Coronary artery (tissue), 2 donors: ENCODE measurements at regions not wholly inside any gene's neighbourhood (a gene's known extent, or its start where the extent isn't known, plus 50 kb on each side); places are given as distances from the start of the nearest gene placed in this dataset.

ENCODE experiments used
- DNase-seq: peaks from one replicate; pipeline ENCODE4 v3.0.0-alpha.2; 2017; ENCODE audit warnings: low spot score
- H3K27ac ChIP-seq, 2 donors: fragments of 200-600 bp; sonication (generic); one replicate each; pipeline ENCODE4 v1.5.1; 2016 to 2019
- H3K4me3 ChIP-seq: fragments of 200-600 bp; sonication (generic); 2 replicates; pipeline ENCODE4 v1.5.1; 2016; ENCODE audit warnings: mild to moderate bottlenecking, moderate library complexity
- TF ChIP-seq, protein P1 (sequence below): fragments of 200-600 bp; sonication (generic); IDR thresholded peaks from one replicate; pipeline ENCODE4 v1.5.1; 2019; ENCODE audit warnings: antibody characterized with exemption

DNA sequence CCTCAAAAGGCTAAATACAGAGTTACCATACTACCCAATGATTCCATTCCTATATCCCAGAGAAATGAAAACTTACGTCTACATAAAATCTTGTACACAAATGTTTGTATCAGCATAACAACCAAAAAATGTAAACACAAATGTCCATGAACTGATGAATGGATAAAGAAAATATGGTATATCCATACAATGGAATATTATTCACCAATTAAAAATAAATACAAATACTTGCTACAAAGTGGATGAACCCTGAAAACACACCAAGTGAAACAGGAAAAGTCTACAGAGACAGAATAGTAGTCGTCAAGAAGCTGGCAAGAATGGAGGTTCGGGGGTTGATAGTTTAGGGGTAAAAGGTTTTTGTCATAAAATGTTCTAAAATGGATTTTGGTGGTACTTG is 54.0 kb upstream of the ANKRD28 start:
- Histone ChIP-seq H3K4me3 (no peak overlapping the region), H3K27ac (no peak overlapping the region)
- TF ChIP-seq, protein P1, sequence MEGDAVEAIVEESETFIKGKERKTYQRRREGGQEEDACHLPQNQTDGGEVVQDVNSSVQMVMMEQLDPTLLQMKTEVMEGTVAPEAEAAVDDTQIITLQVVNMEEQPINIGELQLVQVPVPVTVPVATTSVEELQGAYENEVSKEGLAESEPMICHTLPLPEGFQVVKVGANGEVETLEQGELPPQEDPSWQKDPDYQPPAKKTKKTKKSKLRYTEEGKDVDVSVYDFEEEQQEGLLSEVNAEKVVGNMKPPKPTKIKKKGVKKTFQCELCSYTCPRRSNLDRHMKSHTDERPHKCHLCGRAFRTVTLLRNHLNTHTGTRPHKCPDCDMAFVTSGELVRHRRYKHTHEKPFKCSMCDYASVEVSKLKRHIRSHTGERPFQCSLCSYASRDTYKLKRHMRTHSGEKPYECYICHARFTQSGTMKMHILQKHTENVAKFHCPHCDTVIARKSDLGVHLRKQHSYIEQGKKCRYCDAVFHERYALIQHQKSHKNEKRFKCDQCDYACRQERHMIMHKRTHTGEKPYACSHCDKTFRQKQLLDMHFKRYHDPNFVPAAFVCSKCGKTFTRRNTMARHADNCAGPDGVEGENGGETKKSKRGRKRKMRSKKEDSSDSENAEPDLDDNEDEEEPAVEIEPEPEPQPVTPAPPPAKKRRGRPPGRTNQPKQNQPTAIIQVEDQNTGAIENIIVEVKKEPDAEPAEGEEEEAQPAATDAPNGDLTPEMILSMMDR: no peak
- DNase-seq: no peak

DNA sequence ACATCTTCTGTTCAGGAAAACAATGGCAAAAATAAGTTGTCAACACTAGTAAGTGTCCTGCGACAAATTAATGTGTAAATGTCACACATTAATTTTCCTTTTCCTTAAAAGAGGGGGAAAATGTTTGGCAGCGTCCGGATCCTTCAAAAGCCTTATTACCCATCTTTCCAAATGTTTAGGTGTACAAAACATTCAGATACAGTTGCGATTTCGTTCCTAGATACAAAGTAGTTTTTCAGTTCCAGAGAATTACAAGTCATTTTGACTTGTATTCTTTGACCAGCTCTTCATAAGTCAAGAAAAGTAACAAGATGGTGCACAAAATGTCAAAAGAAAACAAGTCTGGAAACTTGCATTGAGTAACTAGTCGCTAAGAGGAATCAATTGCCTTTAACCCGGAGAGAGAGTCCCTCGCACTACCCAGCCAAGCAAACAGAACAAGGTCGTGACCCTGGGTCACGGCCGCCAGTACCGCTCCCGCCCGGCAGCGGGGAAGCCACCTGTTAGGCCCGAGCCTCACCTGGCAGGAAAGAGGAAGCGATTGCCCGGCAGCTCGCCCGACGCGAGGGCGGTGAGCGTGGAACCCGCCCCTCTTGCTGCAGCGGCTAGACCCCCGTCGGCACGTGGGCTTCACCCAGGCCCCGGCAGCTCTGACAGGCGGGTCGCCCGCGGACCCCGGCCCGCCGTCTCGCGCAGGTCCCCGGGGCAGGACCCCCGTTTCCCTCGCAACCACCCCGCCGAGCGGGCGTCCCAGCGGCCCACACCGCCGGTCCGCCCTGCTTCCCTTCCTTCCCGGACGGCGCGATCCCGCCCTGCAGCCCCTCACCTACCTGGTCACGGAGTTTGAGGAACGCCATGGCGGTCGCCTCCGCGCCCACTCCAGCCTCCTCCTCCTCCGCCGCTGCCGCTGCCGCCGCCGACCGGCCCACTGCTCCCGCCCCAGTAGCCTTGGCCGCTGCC is 61.0 kb upstream of the ANKRD28 start:
- H3K4me3 ChIP-seq: peak overlapping the region; percentile 97
- DNase-seq: no peak
- TF ChIP-seq, protein P1: no peak
- H3K27ac ChIP-seq: peak overlapping the region; percentile 38 to 80

DNA sequence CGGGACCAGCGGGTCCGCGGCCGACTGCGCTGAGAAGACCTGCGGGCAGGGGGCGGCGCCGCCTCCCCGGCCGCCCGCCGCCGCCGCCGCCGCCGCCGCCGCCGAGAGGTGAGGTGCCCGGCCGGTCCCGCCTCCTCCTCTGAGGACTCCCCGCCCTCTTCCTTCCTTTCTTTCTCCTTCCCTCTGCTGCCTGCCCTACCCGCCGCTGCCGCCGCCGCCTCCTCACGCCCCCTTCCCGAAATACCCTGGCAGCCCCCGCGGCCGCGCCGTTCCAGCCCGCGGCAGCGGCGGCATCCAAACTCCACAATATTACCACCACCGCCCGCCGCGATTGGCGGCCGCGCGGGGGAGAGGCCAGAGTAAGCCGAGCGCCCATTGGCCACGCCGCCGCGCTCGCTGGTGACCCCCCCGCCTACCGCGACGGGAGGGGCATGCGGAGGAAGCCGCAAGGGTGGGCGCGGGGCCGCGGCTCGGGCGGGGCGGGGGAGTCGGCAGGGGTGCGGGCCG is 61.8 kb upstream of the ANKRD28 start:
- Histone ChIP-seq H3K27ac (peak overlapping the region; percentile 52 to 80), H3K4me3 (peak overlapping the region; percentile 97)
- TF ChIP-seq, protein P1: no peak
- DNase-seq: peak; percentile 84

DNA sequence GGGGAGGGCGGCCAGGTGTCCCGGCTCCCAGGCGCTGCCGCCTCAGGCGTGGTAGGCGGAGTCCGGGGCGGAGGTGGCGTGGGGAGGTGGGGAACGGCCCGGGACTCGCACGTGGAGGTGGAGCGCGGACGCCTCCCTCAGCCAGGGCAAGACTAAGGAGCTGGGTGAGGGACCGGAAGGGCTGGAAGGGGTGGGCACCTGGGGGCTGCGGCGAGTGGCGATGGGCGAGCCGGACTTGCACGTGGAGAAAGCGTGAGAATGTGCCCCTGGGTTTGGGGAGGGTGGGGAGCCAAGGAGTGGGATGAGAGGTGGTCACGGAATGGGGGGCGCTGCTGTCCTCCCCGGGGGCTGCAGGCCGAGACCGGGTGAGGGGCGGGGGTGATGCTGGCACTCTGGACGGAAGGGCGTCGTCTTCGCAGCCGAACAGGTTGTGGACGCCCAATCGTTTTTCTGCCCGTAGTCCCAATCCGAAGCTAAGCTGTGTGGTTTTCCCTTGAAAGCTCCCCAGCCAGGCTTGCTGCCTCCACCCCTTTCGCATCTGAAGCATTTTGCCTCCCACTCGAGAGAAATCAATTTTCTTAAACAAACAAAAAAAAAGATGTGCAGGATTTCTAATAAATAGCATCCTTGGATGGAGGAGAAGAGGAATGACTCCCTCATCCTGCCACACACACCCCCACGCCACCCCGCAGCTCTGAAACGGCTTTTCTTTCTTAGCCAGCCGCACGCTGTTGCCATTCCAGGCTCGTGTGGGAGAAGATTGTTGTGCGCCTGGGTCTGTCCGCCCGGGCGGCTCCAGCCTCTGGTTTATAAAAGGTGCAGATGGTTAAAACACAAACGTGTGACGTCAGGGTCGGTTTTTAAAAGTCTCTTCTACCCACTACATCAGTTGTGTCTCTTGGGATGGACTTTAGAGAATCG is 62.5 kb upstream of the ANKRD28 start:
- peak overlapping the region; percentile 97 for H3K4me3 ChIP-seq
- peak overlapping the region; percentile 52 to 80 for H3K27ac ChIP-seq
- TF ChIP-seq, protein P1: no peak
- DNase-seq: peak; percentile 76

DNA sequence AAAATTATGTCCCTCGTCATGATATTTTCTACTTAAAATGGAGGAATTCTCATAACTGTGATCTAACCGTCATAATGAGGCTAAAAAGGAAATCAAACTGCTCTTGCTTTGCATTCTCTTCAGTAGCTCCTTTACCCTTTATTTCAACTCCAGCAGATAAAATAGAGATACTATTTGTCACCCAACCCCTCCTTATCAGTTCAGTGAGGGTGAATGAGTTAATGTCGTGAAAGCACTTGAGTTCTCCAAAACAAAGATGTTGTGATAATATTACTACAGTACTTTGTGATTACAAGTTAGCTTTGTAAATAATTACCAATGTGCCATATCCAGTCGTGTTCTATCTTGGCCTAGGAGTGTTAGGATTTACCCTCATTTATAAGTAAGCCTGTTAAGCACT is 63.4 kb upstream of the ANKRD28 start:
- TF ChIP-seq, protein P1: no peak
- H3K27ac ChIP-seq: no peak overlapping the region
- no peak for DNase-seq
- no peak overlapping the region for H3K4me3 ChIP-seq

DNA sequence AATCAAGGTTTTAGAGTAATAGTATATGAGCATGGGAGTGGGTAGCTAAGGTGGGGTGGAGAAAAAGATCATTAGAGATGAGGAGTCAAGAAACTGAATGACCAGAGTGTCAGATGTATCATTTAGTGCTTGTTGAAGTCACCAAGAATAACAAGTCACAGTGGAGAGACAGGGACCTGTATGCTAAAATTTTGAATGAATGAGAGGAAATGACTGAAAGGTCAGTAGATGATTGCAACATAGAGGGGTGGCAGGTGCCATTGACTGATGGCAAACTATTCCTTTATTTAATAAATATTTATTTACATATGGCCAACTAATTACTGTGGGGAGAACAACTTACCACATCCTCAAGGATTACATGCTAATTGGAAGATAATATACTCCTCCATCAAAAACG is 75.0 kb upstream of the ANKRD28 start:
- DNase-seq: no peak
- H3K27ac ChIP-seq: no peak overlapping the region
- TF ChIP-seq, protein P1: no peak
- no peak overlapping the region for H3K4me3 ChIP-seq
